ENCODE measurements at regions not wholly inside any gene's neighbourhood (a gene's known extent, or its start where the extent isn't known, plus 50 kb on each side); places are given as distances from the start of the nearest gene placed in this dataset.

DNA sequence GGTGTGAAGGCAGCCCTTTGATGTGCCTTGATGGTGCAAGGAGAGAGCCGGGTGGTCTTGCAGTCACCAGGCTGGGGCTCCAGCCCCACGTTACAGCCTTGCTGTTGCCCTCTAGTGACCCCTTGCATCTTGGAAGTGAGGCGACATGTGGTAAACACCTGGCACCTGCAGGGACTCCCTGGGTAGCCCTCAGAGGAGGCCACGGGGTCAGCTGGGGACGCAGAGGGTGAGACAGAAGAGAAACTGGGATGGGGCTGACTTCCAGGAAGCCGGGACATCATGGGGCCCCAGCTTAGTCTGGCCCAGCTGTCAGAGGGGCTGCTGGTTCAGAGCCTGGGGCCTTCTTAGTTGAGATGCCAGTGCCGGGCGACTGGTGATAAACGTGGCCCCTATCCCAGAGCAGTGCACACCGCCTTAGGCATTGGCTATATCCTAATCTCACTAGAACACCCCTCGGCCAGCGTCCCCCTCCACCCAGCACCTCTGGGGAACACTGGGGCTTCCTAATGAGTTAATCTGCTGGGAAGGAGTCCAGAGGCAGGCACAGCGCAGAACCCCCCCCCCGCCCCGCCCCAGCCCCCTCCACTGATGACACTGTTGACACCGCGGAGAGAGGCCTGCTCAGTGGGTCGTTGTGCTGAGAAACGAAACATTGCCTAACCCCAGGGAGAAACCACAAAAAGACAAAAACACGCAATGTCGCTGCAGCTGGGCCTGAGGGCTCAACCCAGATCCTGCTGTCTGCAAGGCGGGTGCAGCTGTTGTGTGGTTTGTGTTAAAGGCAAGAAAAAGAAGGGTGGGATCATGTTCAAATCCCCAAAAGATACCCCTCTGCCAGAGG, 60.5 kb upstream of the KLF13 start:
- Histone ChIP-seq H3K27me3 (replicated peaks in 1 of 4; ENCODE audit: control insufficient read depth in 3 of 4, extremely low read depth in 1 of 4, insufficient read depth in 3 of 4, low read length in 3 of 4) (no peaks in the 10 kb centered on the region), H3K4ac (replicated peaks; ENCODE audit: insufficient read length, low read depth, low read length) (no peak overlapping the region), H3K4me2 (ENCODE audit: insufficient read depth in 1 of 2, low read depth in 2 of 2, low read length in 2 of 2) (no peak overlapping the region), H3K79me2 (ENCODE audit: control insufficient read depth in 1 of 2, insufficient read depth in 2 of 2, low read length in 2 of 2) (no peaks in the 10 kb centered on the region), H3K56ac (replicated peaks; ENCODE audit: insufficient read length, low read depth, low read length) (no peak overlapping the region), H2BK5ac (ENCODE audit: low read depth, low read length) (no peak overlapping the region), H3K14ac (ENCODE audit: insufficient read length) (no peak overlapping the region), H4K5ac (ENCODE audit: insufficient read length, low read depth, low read length) (no peak overlapping the region), H3K9ac (replicated peaks in 1 of 4; ENCODE audit: extremely low read depth in 1 of 4, low read depth in 3 of 4, low read length in 3 of 4) (no peak overlapping the region), H2BK15ac (ENCODE audit: low read length) (no peak overlapping the region), H3K18ac (ENCODE audit: extremely low read depth, low read length) (no peak overlapping the region; the same call in 1 of the 2 replicates), H2AK5ac (ENCODE audit: low read depth, low read length) (no peak overlapping the region), H2BK120ac (replicated peaks; ENCODE audit: low read depth, low read length) (no peak overlapping the region), H3K9me3 (ENCODE audit: insufficient read depth in 2 of 2, low read depth in 1 of 2, low read length in 1 of 2) (no peaks in the 10 kb centered on the region), H3K4me1 (replicated peaks in 1 of 4; ENCODE audit: control insufficient read depth in 3 of 4, insufficient read depth in 4 of 4, low read length in 3 of 4) (peaks cover 0 to 3% (median under 1%) of the 10 kb centered on the region in 4 experiments; a peak in 4 of 7 replicates), H3K23me2 (ENCODE audit: low read depth, low read length) (no peaks in the 10 kb centered on the region), H2AFZ (ENCODE audit: low read length) (no peak overlapping the region), H3K23ac (ENCODE audit: insufficient read length) (no peak overlapping the region), H2BK12ac (ENCODE audit: low read depth, low read length) (no peak overlapping the region), H3K4me3 (ENCODE audit: extremely low read depth in 1 of 4, insufficient read depth in 2 of 4, low read depth in 3 of 4, low read length in 4 of 4) (no peak overlapping the region), H2BK20ac (ENCODE audit: low read length) (no peak overlapping the region), H3K27ac (ENCODE audit: low read depth, low read length) (no peak overlapping the region; the same call in 1 of the 2 replicates), H4K8ac (ENCODE audit: extremely low read depth, insufficient read depth, low read length) (no peak overlapping the region), H3K79me1 (ENCODE audit: low read depth, low read length) (no peaks in the 10 kb centered on the region), H4K91ac (replicated peaks; ENCODE audit: insufficient read length, low read length) (no peak overlapping the region), H3K36me3 (ENCODE audit: control insufficient read depth in 2 of 4, insufficient read depth in 4 of 4, low read length in 3 of 4) (no peaks in the 10 kb centered on the region), H4K20me1 (replicated peaks in 1 of 2; ENCODE audit: control insufficient read depth in 1 of 2, insufficient read depth in 2 of 2, low read length in 2 of 2) (no peaks in the 10 kb centered on the region)
- DNase-seq (ENCODE audit: low read depth in 1 of 2, low spot score in 2 of 2), result peak in 1 of 2 experiments; percentile 42
- POLR2A ChIA-PET (ENCODE audit: partially characterized antibody), result no interaction called here
- no peak for FAIRE-seq
- CTCF ChIA-PET (ENCODE audit: partially characterized antibody), result interaction anchor here (0.6 to 1.5 kb wide), 8 partner anchors 10 to 1999 kb away, joined by 3 to 4 read pairs (median 3); no protein-coding TSS in a partner anchor
- WGBS, 2 experiments (ENCODE audit: extremely low coverage in 1 of 2, insufficient coverage in 1 of 2, insufficient read length in 1 of 2, insufficient replicate concordance in 2 of 2, low coverage in 1 of 2, low lambda C conversion rate in 2 of 2, missing lambda C conversion rate in 1 of 2), result 86% methylated on average over 19 of the region's 22 CpGs; no CpG with 5 or more reads in 1 of the 2 experiments
- TF ChIP-seq MAFK (IDR thresholded peaks at IDR 0.05; ENCODE audit: low read depth, low read length), result no peak
- TF ChIP-seq KDM4A (IDR thresholded peaks at IDR 0.05; ENCODE audit: low read depth, low read length, severe bottlenecking), result no peak
- TF ChIP-seq EP300 (IDR thresholded peaks at IDR 0.05; ENCODE audit: borderline replicate concordance in 1 of 2, low read depth in 2 of 2, low read length in 2 of 2), result no peak
- TF ChIP-seq SIRT6 (IDR thresholded peaks at IDR 0.05; ENCODE audit: low read length), result no peak
- no peak for TF ChIP-seq SRF (IDR thresholded peaks at IDR 0.05; ENCODE audit: low read depth, low read length)
- TF ChIP-seq CEBPB (IDR thresholded peaks at IDR 0.05; ENCODE audit: low read depth, low read length), result no peak
- TF ChIP-seq, protein P1, sequence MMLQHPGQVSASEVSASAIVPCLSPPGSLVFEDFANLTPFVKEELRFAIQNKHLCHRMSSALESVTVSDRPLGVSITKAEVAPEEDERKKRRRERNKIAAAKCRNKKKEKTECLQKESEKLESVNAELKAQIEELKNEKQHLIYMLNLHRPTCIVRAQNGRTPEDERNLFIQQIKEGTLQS (IDR thresholded peaks at IDR 0.05; ENCODE audit: insufficient read depth, low read depth, low read length), result no peak
- no peak for TF ChIP-seq CTBP2 (IDR thresholded peaks at IDR 0.05; ENCODE audit: borderline replicate concordance, insufficient read depth, insufficient read length, low read length)
- TF ChIP-seq CBX8 (IDR thresholded peaks at IDR 0.05; ENCODE audit: borderline replicate concordance, low read depth, low read length), result no peak
- TF ChIP-seq SUZ12 (IDR thresholded peaks at IDR 0.05; ENCODE audit: low read length), result no peak
